GM10248 (cell line): ENCODE measurements at regions not wholly inside any gene's neighbourhood (a gene's known extent, or its start where the extent isn't known, plus 50 kb on each side); places are given as distances from the start of the nearest gene placed in this dataset.

ENCODE experiments used
- CTCF ChIA-PET: fragments of 300-600 bp; sonication (Branson Sonifier 250); formaldehyde crosslinking; extraction: SDS; loops from one replicate; lab custom pipeline; 2021; ENCODE audit warnings: antibody characterized with exemption; lab: Yijun Ruan, JAX
- POLR2A ChIA-PET: fragments of 350-650 bp; sonication (Branson Sonifier 250); formaldehyde crosslinking; extraction: SDS; loops from one replicate; lab custom pipeline; 2020; ENCODE audit warnings: antibody characterized with exemption; lab: Yijun Ruan, JAX
- DNase-seq: peaks from one replicate; pipeline ENCODE4 v3.0.0; 2012; ENCODE audit errors: extremely low spot score
- TF ChIP-seq, protein P1 (sequence below): IDR thresholded peaks from 2 replicates; pipeline ENCODE4 v1.5.1; 2012; ENCODE audit warnings: mild to moderate bottlenecking, low read depth; ENCODE audit errors: extremely low read depth, missing control alignments, control extremely low read depth

DNA sequence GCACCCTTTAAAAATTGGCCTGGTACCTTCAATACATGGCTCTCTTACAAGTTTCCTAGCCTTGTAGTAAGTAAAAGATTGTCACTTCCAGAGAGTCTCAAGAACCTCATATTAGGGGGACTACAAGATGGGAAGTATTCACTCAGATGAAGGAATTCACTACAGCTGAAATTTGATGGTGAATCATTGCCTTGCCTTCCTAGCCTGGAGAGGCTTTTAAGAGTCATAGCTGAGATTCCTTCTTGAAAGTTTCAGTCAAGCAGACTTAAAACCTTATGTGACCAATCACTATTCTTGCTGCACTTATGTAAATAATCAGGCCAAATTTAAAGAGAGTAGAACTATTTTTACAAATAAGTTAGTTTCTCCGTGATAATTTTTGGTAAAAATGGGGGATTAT, 451.6 kb downstream of the TRHDE start:
- ChIA-PET POLR2A (no interaction called here), CTCF (no interaction called here)
- DNase-seq, result no peak
- TF ChIP-seq, protein P1, sequence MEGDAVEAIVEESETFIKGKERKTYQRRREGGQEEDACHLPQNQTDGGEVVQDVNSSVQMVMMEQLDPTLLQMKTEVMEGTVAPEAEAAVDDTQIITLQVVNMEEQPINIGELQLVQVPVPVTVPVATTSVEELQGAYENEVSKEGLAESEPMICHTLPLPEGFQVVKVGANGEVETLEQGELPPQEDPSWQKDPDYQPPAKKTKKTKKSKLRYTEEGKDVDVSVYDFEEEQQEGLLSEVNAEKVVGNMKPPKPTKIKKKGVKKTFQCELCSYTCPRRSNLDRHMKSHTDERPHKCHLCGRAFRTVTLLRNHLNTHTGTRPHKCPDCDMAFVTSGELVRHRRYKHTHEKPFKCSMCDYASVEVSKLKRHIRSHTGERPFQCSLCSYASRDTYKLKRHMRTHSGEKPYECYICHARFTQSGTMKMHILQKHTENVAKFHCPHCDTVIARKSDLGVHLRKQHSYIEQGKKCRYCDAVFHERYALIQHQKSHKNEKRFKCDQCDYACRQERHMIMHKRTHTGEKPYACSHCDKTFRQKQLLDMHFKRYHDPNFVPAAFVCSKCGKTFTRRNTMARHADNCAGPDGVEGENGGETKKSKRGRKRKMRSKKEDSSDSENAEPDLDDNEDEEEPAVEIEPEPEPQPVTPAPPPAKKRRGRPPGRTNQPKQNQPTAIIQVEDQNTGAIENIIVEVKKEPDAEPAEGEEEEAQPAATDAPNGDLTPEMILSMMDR, result no peak

DNA sequence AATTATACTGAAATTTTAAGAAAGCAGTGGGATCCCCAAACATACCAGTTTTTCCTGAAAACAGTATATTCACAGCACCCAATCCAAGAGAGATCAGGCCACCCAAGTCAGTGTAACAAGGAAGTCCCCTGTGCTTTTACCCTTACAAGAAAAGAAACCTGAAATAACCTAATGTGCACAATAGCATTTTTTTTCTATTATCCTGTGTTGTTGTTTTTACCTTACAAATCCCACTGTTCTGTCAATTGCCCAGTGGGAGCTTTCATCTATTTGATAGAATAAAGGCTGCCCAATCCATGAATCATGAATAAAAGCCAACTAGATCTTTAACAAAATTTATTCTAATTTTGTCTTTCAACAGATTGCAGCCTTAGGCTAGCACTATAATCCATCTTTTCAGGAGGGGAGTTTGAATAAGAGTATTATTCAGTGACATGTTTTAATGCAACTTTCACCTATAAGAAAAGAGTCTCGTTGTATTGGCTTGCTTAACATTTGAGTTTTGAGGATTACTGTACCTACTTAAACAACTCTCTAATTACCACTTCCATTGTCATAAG, 457.4 kb downstream of the TRHDE start:
- POLR2A ChIA-PET, result no interaction called here
- CTCF ChIA-PET, result interaction anchor here (1.4 to 1.5 kb wide), 2 partner anchors 9 to 61 kb away, joined by 3 to 5 read pairs; no protein-coding TSS in a partner anchor
- DNase-seq, result no peak
- TF ChIP-seq, protein P1, result no peak

GRCh38 chr12:72734581-72734980, 462.4 kb downstream of the TRHDE start:
- CTCF ChIA-PET, result no interaction called here
- no peak for DNase-seq
- TF ChIP-seq, protein P1, result no peak
- POLR2A ChIA-PET, result no interaction called here

DNA sequence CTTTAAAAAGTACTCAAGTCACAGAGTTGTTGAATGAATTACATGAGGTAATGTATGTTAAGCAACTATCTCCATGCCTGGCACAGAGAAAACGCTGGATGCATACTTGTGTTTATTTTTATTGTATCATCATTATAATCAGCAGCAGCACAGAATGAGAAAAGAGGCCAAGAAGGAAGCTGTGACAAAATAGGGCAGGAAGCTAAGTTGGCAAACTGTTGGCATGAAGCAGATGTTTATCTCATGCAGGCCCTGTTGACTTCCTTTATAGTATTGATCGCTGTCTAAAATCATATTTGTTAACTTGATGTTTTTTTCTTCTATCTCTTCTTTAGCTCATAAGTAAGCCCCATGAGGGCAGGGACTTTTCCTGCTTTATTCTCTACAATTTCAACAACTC, 466.6 kb downstream of the TRHDE start:
- no peak for DNase-seq
- TF ChIP-seq, protein P1, result no peak
- ChIA-PET POLR2A (no interaction called here), CTCF (no interaction called here)

GRCh38 chr12:72740064-72740463, 467.9 kb downstream of the TRHDE start:
- ChIA-PET CTCF (interaction anchor here (0.8 to 1.5 kb wide), 2 partner anchors 15 to 17 kb away, joined by 3 read pairs; no protein-coding TSS in a partner anchor), POLR2A (no interaction called here)
- no peak for DNase-seq
- TF ChIP-seq, protein P1, result no peak

DNA sequence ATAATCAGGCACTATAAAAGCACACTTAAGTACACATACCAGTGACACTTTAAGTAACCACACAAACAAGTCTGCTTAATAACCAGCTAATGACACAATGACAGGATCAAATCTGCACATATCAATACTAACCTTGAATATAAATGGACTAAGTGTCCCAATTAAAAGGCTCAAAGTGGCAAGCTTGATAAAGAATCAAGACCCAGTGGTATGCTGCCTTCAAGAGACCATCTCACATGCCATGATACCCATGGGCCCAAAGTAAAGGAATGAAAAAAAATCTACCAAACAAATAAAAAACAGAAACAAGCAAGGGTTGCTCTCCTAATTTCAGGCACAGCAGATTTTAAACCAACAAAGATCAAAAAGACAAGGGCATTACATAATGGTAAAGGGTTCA, 470.4 kb downstream of the TRHDE start:
- TF ChIP-seq, protein P1, result no peak
- ChIA-PET CTCF (interaction anchor here (0.6 to 1.4 kb wide), 2 partner anchors 22 to 1186 kb away, joined by 3 read pairs; no protein-coding TSS in a partner anchor), POLR2A (no interaction called here)
- no peak for DNase-seq

DNA sequence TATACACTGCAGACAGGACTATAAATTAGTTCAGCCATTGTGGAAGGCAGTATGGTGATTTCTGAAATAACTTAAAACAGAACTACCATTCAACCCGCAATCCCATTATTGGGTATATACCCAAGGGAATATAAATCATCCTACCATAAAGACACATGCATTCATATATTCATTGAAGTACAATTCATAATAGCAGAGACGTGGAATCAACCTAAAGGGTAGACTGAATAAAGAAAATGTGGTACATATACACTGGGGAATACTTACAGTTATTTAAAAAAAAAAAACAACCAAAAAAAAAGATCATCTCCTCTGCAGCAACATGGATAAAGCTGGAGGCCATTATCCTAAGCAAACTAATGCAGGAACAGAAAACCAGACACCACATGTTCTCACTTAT, 473.9 kb downstream of the TRHDE start:
- DNase-seq, result no peak
- POLR2A ChIA-PET, result no interaction called here
- TF ChIP-seq, protein P1, result no peak
- CTCF ChIA-PET, result no interaction called here
